IPS-18a (cell line): ENCODE measurements at regions not wholly inside any gene's neighbourhood (a gene's known extent, or its start where the extent isn't known, plus 50 kb on each side); places are given as distances from the start of the nearest gene placed in this dataset.

ENCODE experiments used
- H3K27ac ChIP-seq: one replicate; pipeline ENCODE4 v1.5.1; 2013; ENCODE audit warnings: low read length
- H3K27me3 ChIP-seq: one replicate; pipeline ENCODE4 v1.6.1; 2013; ENCODE audit warnings: mild to moderate bottlenecking, low read length; ENCODE audit not compliant: control insufficient read depth, insufficient read depth
- H3K36me3 ChIP-seq: one replicate; pipeline ENCODE4 v1.6.1; 2013; ENCODE audit warnings: low read depth, low read length; ENCODE audit not compliant: control insufficient read depth
- H3K4me1 ChIP-seq: one replicate; pipeline ENCODE4 v1.6.1; 2013; ENCODE audit warnings: low read depth, low read length; ENCODE audit not compliant: control insufficient read depth
- H3K4me3 ChIP-seq: one replicate; pipeline ENCODE4 v1.5.1; 2013; ENCODE audit warnings: low read length
- H3K9ac ChIP-seq: one replicate; pipeline ENCODE4 v1.6.1; 2013; ENCODE audit warnings: mild to moderate bottlenecking, low read length, moderate library complexity
- H3K9me3 ChIP-seq: one replicate; pipeline ENCODE4 v1.6.1; 2013; ENCODE audit warnings: low read depth, low read length; ENCODE audit not compliant: control insufficient read depth

- no peaks in the 10 kb centered on the region for H3K27me3 ChIP-seq
- H3K4me3 ChIP-seq, result no peak overlapping the region
- H3K9ac ChIP-seq, result no peak overlapping the region
- H3K9me3 ChIP-seq, result no peaks in the 10 kb centered on the region
- H3K4me1 ChIP-seq, result no peaks in the 10 kb centered on the region
- no peaks in the 10 kb centered on the region for H3K36me3 ChIP-seq
- no peak overlapping the region for H3K27ac ChIP-seq
Observed at GRCh38 chr21:35156293-35157278, 107.5 kb upstream of the RUNX1 start.

GRCh38 chr21:35154788-35155187 is 105.7 kb upstream of the RUNX1 start:
- Histone ChIP-seq H3K36me3 (no peaks in the 10 kb centered on the region), H3K9ac (no peak overlapping the region), H3K27me3 (no peaks in the 10 kb centered on the region), H3K27ac (no peak overlapping the region), H3K4me3 (no peak overlapping the region), H3K9me3 (no peaks in the 10 kb centered on the region), H3K4me1 (no peaks in the 10 kb centered on the region)

GRCh38 chr21:35153671-35154070 is 104.6 kb upstream of the RUNX1 start:
- Histone ChIP-seq H3K4me1 (no peaks in the 10 kb centered on the region), H3K36me3 (no peaks in the 10 kb centered on the region), H3K27me3 (no peaks in the 10 kb centered on the region), H3K4me3 (no peak overlapping the region), H3K9me3 (no peaks in the 10 kb centered on the region), H3K27ac (no peak overlapping the region), H3K9ac (no peak overlapping the region)

DNA sequence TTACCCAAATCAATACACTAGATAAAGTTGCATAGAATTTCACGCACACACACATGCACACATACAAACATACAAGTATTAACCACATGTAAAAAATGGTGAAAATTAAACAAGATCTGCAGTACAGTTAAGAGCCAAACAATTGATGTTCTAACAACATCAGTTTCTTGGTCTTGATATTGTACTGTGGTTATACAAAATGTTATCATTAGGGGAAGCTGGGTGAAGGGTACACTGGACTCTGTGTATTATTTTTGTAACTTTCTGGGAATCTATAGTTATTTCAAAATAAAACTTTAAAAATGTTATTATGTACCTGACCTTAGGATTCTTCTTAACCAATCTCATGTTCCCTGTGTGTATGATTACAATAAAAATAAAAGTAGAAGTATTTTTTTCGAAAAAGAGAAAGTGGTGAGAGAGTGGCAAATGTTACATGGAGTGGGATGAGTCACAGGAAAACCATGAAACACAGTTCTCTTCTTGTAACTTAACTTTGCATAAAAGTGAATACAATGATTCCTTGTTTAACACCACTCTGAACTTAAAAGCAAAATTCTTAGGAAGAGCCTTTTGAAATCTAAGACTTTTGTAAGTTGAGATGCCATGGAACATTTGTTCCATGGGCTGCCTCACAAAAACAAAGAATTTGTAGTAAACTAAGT is 101.6 kb upstream of the RUNX1 start:
- Histone ChIP-seq H3K9ac (no peak overlapping the region), H3K36me3 (no peaks in the 10 kb centered on the region), H3K4me1 (no peaks in the 10 kb centered on the region), H3K27ac (no peak overlapping the region), H3K4me3 (no peak overlapping the region), H3K9me3 (no peaks in the 10 kb centered on the region), H3K27me3 (no peaks in the 10 kb centered on the region)

DNA sequence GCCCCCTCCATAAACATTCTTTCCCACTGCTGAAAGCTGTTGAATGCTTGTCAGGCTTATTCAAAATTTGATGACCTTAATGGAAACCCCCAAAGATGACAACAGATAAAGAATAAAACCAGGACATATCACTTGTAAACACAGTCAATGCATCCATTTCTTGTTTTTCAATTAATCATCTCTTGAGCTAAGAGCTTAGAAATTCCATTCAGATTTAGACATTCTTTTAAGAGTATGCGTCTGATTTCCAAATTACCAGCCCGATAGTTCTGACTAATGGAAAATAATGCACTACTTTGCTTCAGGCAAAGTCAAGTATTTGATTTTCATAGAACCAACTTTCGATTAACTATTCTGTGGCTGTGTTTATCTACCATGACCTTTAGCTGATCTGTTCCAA is 100.6 kb upstream of the RUNX1 start:
- Histone ChIP-seq H3K27me3 (no peaks in the 10 kb centered on the region), H3K4me3 (no peak overlapping the region), H3K36me3 (no peaks in the 10 kb centered on the region), H3K27ac (no peak overlapping the region), H3K4me1 (no peaks in the 10 kb centered on the region), H3K9ac (no peak overlapping the region), H3K9me3 (no peaks in the 10 kb centered on the region)

DNA sequence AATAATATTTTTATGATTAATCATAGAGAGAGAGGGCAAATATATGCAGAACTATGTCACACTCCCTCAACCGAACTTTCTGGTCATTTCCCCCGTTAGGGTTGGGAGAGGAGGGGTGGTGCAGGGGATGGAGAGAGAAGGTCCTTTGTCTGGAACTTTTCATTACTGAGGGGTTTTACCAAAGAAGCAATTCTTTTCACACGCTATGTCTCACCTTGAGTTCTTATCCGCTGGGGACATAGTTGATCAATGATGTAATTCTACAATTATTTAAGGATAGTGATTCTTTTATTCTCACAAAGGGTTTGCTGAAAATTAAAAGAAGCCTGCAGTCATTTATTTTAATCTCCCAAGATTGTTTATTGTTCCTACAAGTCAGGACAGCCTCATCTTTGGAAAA is 98.3 kb upstream of the RUNX1 start:
- Histone ChIP-seq H3K4me1 (no peaks in the 10 kb centered on the region), H3K27ac (no peak overlapping the region), H3K9me3 (no peaks in the 10 kb centered on the region), H3K4me3 (no peak overlapping the region), H3K27me3 (no peaks in the 10 kb centered on the region), H3K36me3 (no peaks in the 10 kb centered on the region), H3K9ac (no peak overlapping the region)

DNA sequence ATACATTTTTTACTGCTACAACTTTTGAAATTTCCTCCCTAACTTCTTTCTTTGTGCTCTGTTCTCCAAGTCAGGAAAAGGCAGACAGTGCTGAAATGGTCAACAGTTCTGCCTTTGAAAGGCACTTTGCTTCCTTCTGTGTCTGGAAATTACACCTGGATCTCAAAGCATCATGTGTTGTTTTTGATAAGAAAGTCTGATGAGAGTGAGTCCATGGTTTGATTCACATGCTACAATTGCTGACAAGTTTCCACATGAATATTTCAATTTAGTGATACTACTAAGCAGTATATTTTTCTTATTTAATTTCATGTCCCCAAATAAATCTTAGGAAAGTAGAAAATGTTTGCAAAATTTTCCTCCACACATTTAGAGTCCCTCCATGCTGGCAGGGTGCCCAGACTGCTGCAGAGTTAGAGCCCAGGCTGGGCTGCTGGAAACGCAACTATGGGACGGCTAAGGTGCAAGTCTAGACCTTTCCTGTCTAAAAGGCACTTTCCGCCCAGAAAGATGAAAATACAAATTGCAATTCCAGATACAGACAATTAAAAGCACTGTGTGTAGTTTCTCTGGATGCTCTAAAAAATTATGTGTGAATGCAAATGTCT is 96.6 kb upstream of the RUNX1 start:
- Histone ChIP-seq H3K27ac (no peak overlapping the region), H3K27me3 (no peaks in the 10 kb centered on the region), H3K4me1 (no peaks in the 10 kb centered on the region)

GRCh38 chr21:35144978-35145377 is 95.9 kb upstream of the RUNX1 start:
- no peaks in the 10 kb centered on the region for H3K9me3 ChIP-seq
- no peaks in the 10 kb centered on the region for H3K27me3 ChIP-seq
- H3K4me3 ChIP-seq, result no peak overlapping the region
- no peaks in the 10 kb centered on the region for H3K36me3 ChIP-seq
- H3K9ac ChIP-seq, result no peak overlapping the region
- no peaks in the 10 kb centered on the region for H3K4me1 ChIP-seq
- no peak overlapping the region for H3K27ac ChIP-seq

More for the DNA sequence above, 96.6 kb upstream of the RUNX1 start:
- Histone ChIP-seq H3K9ac (no peak overlapping the region), H3K4me3 (no peak overlapping the region), H3K9me3 (no peaks in the 10 kb centered on the region), H3K36me3 (no peaks in the 10 kb centered on the region)

GRCh38 chr21:35142036-35142815 is 93.1 kb upstream of the RUNX1 start:
- H3K27ac ChIP-seq, result no peak overlapping the region
- H3K27me3 ChIP-seq, result no peaks in the 10 kb centered on the region
- no peak overlapping the region for H3K9ac ChIP-seq
- no peaks in the 10 kb centered on the region for H3K9me3 ChIP-seq
- no peaks in the 10 kb centered on the region for H3K36me3 ChIP-seq
- H3K4me1 ChIP-seq, result no peaks in the 10 kb centered on the region
- no peak overlapping the region for H3K4me3 ChIP-seq

GRCh38 chr21:35139382-35139715 is 90.2 kb upstream of the RUNX1 start:
- H3K9me3 ChIP-seq, result no peaks in the 10 kb centered on the region
- no peaks in the 10 kb centered on the region for H3K27me3 ChIP-seq
- no peak overlapping the region for H3K9ac ChIP-seq
- no peaks in the 10 kb centered on the region for H3K4me1 ChIP-seq
- H3K27ac ChIP-seq, result no peak overlapping the region
- H3K36me3 ChIP-seq, result no peaks in the 10 kb centered on the region
- H3K4me3 ChIP-seq, result no peak overlapping the region

- no peaks in the 10 kb centered on the region for H3K9me3 ChIP-seq
- H3K27ac ChIP-seq, result no peak overlapping the region
- no peak overlapping the region for H3K9ac ChIP-seq
- no peak overlapping the region for H3K4me3 ChIP-seq
- no peaks in the 10 kb centered on the region for H3K36me3 ChIP-seq
- no peaks in the 10 kb centered on the region for H3K4me1 ChIP-seq
- no peaks in the 10 kb centered on the region for H3K27me3 ChIP-seq
Observed at GRCh38 chr21:35138665-35139381, 89.7 kb upstream of the RUNX1 start.
